Caco-2 (cell line): ENCODE measurements at regions not wholly inside any gene's neighbourhood (a gene's known extent, or its start where the extent isn't known, plus 50 kb on each side); places are given as distances from the start of the nearest gene placed in this dataset.
"Not testable (repeated sequence)": the region's sequence is repeated elsewhere in the genome, so short reads cannot be mapped to it uniquely, and the experiment has no call there.

Experiments
- BruUV-seq: library from RNA; stranded (reverse); fragments of 400-500 nt; replicated peaks from 2 replicates; lab custom pipeline; 2021; lab: Mats Ljungman, UMichigan
- CTCF ChIA-PET: fragments of 300-600 bp; sonication (Branson Sonifier 250); formaldehyde crosslinking; loops from one replicate; lab custom pipeline; 2022; ENCODE audit warnings: antibody characterized with exemption; lab: Charles Lee
- POLR2A ChIA-PET: fragments of 300-600 bp; sonication (Branson Sonifier 250); formaldehyde crosslinking; loops from one replicate; lab custom pipeline; 2022; ENCODE audit warnings: antibody characterized with exemption; lab: Charles Lee
- DNase-seq, 2 experiments: peaks; one replicate each; pipeline versions ENCODE4 v3.0.0 to v3.0.0-alpha.2; 2020 to 2022
- H3K27me3 ChIP-seq: replicated peaks from 2 replicates; pipeline ENCODE4 v1.6.0; 2011; ENCODE audit warnings: low read length; ENCODE audit not compliant: control insufficient read depth, insufficient read depth
- H3K36me3 ChIP-seq: 2 replicates; pipeline ENCODE4 v1.5.1; 2011; ENCODE audit warnings: low read length; ENCODE audit not compliant: control insufficient read depth, insufficient read depth
- H3K4me1 ChIP-seq: fragments of 250-450 bp; sonication (Bioruptor Pico); 2 replicates; pipeline ENCODE4 v1.5.1; 2020; ENCODE audit warnings: mild to moderate bottlenecking
- H3K4me3 ChIP-seq: 2 replicates; pipeline ENCODE4 v1.5.1; 2011; ENCODE audit warnings: low read depth, mild to moderate bottlenecking, control low read depth, low read length
- H3K9me3 ChIP-seq: fragments of 250-450 bp; sonication (Bioruptor Pico); 2 replicates; pipeline ENCODE4 v1.5.1; 2020; ENCODE audit warnings: mild to moderate bottlenecking, moderate library complexity
- H3K27ac Mint-ChIP-seq: one replicate; pipeline ENCODE4 v1.8.0; 2022; ENCODE audit warnings: mixed read lengths; ENCODE audit not compliant: unreplicated experiment
- H3K27me3 Mint-ChIP-seq: one replicate; pipeline ENCODE4 v1.8.0; 2022; ENCODE audit warnings: mixed read lengths; ENCODE audit not compliant: insufficient read depth, unreplicated experiment
- H3K36me3 Mint-ChIP-seq: one replicate; pipeline ENCODE4 v1.8.0; 2022; ENCODE audit warnings: mild to moderate bottlenecking, mixed read lengths; ENCODE audit not compliant: insufficient read depth, unreplicated experiment
- H3K4me1 Mint-ChIP-seq: one replicate; pipeline ENCODE4 v1.8.0; 2022; ENCODE audit warnings: low read depth, mixed read lengths; ENCODE audit not compliant: unreplicated experiment
- H3K4me3 Mint-ChIP-seq: one replicate; pipeline ENCODE4 v1.8.0; 2022; ENCODE audit warnings: mild to moderate bottlenecking, moderate library complexity, mixed read lengths; ENCODE audit not compliant: unreplicated experiment
- H3K9me3 Mint-ChIP-seq: one replicate; pipeline ENCODE4 v1.8.0; 2022; ENCODE audit warnings: mixed read lengths; ENCODE audit not compliant: unreplicated experiment
- intact Hi-C: fragments of 100-400 bp; cut with micrococcal nuclease; formaldehyde crosslinking; loops from one replicate; pipeline ENCODE4 v1.10.0; 2022; ENCODE audit not compliant: unreplicated experiment
- TF ChIP-seq, protein P1 (sequence below), 2 experiments: fragments of 200-600 bp in 1 of 2; IDR thresholded peaks; 1 replicate in 1 of 2; 2 replicates in 1 of 2; pipeline versions ENCODE4 v1.5.1 to v1.8.0; 2011 to 2022; ENCODE audit warnings: antibody characterized with exemption in 1 of 2, control low read depth in 1 of 2, inconsistent platforms in 1 of 2, low read depth in 1 of 2, low read length in 1 of 2, mild to moderate bottlenecking in 1 of 2, moderate library complexity in 1 of 2; ENCODE audit not compliant: insufficient read depth in 1 of 2, severe bottlenecking in 1 of 2, unreplicated experiment in 1 of 2

DNA sequence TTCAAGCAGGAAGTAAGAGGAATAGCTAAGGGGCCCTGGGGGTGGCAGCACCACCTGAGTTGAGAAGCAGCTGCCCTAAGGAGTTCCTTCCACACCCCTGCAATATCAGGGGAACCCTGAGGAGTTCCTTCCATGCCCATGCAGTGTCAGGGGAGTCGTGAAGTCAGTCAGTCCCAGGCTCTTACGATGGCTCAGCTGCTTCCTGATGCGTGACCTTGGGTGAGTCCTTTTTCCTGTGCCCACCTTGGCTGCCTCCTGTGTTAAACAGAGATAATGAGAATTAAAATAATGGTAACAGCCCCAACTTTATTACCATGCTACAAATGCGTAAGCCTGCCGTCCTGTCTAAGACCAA lies 181.1 kb downstream of the MIAT start:
- no peaks in the 10 kb centered on the region for H3K9me3 Mint-ChIP-seq
- Histone ChIP-seq H3K36me3 (no peaks in the 10 kb centered on the region), H3K4me3 (no peak overlapping the region), H3K4me1 (no peaks in the 10 kb centered on the region), H3K27me3 (no peaks in the 10 kb centered on the region), H3K9me3 (no peaks in the 10 kb centered on the region)
- no peak overlapping the region for H3K27ac Mint-ChIP-seq
- BruUV-seq, result no TSS peak
- POLR2A ChIA-PET, result no interaction called here
- TF ChIP-seq, protein P1, sequence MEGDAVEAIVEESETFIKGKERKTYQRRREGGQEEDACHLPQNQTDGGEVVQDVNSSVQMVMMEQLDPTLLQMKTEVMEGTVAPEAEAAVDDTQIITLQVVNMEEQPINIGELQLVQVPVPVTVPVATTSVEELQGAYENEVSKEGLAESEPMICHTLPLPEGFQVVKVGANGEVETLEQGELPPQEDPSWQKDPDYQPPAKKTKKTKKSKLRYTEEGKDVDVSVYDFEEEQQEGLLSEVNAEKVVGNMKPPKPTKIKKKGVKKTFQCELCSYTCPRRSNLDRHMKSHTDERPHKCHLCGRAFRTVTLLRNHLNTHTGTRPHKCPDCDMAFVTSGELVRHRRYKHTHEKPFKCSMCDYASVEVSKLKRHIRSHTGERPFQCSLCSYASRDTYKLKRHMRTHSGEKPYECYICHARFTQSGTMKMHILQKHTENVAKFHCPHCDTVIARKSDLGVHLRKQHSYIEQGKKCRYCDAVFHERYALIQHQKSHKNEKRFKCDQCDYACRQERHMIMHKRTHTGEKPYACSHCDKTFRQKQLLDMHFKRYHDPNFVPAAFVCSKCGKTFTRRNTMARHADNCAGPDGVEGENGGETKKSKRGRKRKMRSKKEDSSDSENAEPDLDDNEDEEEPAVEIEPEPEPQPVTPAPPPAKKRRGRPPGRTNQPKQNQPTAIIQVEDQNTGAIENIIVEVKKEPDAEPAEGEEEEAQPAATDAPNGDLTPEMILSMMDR (IDR thresholded peaks at IDR 0.05; ENCODE audit: insufficient read depth in 1 of 2, low read depth in 1 of 2, low read length in 1 of 2, severe bottlenecking in 1 of 2, unreplicated experiment in 1 of 2), result no peak
- intact Hi-C loops, result loop anchor here (10.0 kb wide), 1 partner anchor 164 kb away; no protein-coding TSS in a partner anchor
- H3K36me3 Mint-ChIP-seq, result no peaks in the 10 kb centered on the region
- CTCF ChIA-PET, result no interaction called here
- peaks cover 21% of the 10 kb centered on the region for H3K27me3 Mint-ChIP-seq
- DNase-seq, result no peak
- no peaks in the 10 kb centered on the region for H3K4me1 Mint-ChIP-seq
- no peak overlapping the region for H3K4me3 Mint-ChIP-seq

DNA sequence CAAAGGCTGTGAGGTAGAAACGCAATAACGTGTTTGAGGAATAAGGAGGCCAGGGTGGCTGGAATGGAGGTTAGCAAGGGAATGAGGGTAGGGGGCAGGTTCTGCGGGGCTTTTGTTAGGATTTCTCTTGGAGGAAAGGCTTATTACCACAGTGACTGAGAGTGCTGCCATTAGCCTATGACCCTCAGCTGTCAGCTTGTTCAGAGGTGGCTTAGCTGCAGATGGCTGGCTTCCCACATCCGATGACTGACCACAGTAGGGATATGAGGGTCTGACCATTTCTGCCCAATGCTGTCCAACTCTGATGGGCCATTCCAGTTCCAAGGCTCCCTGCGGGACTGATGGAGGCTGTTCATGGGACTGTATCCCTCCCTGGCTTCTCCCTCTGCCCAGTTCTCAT lies 181.8 kb downstream of the MIAT start:
- no peaks in the 10 kb centered on the region for H3K9me3 ChIP-seq
- no peak overlapping the region for H3K4me3 Mint-ChIP-seq
- peaks cover 17% of the 10 kb centered on the region for H3K27me3 Mint-ChIP-seq
- H3K36me3 ChIP-seq, result no peaks in the 10 kb centered on the region
- DNase-seq, result no peak
- no TSS peak for BruUV-seq
- H3K4me1 ChIP-seq, result no peaks in the 10 kb centered on the region
- H3K27ac Mint-ChIP-seq, result no peak overlapping the region
- H3K9me3 Mint-ChIP-seq, result no peaks in the 10 kb centered on the region
- CTCF ChIA-PET, result no interaction called here
- H3K27me3 ChIP-seq, result no peaks in the 10 kb centered on the region
- intact Hi-C loops, result loop anchor here (10.0 kb wide), 1 partner anchor 164 kb away; no protein-coding TSS in a partner anchor
- H3K4me3 ChIP-seq, result no peak overlapping the region
- H3K36me3 Mint-ChIP-seq, result no peaks in the 10 kb centered on the region
- TF ChIP-seq, protein P1 (IDR thresholded peaks at IDR 0.05; ENCODE audit: insufficient read depth in 1 of 2, low read depth in 1 of 2, low read length in 1 of 2, severe bottlenecking in 1 of 2, unreplicated experiment in 1 of 2), result no peak
- no peaks in the 10 kb centered on the region for H3K4me1 Mint-ChIP-seq
- POLR2A ChIA-PET, result no interaction called here

DNA sequence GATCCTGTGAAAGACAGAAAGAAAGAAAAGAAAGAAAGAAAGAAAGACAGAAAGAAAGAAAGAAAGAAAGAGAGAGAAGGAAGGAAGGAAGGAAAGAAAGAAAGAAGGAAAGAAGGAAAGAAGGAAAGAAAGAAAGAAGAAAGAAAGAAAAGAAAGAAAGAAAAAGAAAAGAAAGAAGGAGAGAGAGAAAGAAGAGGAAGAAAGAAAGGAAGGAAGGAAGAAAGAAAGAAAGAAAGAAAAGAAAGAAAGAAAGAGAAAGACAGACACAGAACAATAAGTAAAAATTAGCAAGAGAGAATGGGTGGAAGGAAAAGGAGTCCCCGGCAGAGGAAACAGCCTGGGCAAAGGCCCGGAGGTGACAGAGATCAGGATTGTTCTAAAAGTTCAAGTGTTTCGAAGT lies 183.4 kb downstream of the MIAT start:
- H3K27me3 Mint-ChIP-seq, result peaks cover 12% of the 10 kb centered on the region
- H3K36me3 Mint-ChIP-seq, BruUV-seq, H3K9me3 ChIP-seq, H3K4me3 Mint-ChIP-seq, H3K4me1 Mint-ChIP-seq, H3K27ac Mint-ChIP-seq, POLR2A ChIA-PET, H3K4me3 ChIP-seq, H3K27me3 ChIP-seq, H3K36me3 ChIP-seq, DNase-seq, CTCF ChIA-PET, H3K4me1 ChIP-seq, intact Hi-C loops, H3K9me3 Mint-ChIP-seq: not testable (repeated sequence)

DNA sequence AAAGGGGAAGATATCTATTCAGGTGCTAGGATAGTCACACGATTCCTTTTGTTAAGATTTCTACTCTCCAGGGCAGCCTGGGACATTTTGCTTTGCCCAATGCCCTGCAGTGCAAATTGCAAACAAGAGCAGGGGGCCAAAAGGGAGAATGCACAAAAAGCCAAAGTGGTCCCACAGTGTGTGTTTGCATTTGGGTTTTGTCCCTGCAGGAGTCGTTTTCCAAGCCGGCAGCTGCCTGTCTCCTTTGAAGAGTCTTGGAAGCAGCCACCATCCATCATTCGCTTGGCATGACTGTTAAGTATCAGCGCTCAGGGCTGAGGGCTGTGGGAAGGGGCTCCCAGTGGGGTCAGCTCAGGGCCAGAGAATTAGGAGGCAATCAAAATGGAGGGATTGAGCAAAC lies 184.7 kb downstream of the MIAT start:
- Mint-ChIP-seq H3K36me3 (no peaks in the 10 kb centered on the region), H3K27me3 (peaks cover 13% of the 10 kb centered on the region), H3K4me1 (no peaks in the 10 kb centered on the region), H3K27ac (no peak overlapping the region), H3K4me3 (no peak overlapping the region), H3K9me3 (no peaks in the 10 kb centered on the region)
- POLR2A ChIA-PET, result no interaction called here
- CTCF ChIA-PET, result no interaction called here
- Histone ChIP-seq H3K4me3 (no peak overlapping the region), H3K27me3 (no peaks in the 10 kb centered on the region), H3K36me3 (no peaks in the 10 kb centered on the region), H3K4me1 (no peaks in the 10 kb centered on the region), H3K9me3 (no peaks in the 10 kb centered on the region)
- no peak for DNase-seq
- intact Hi-C loops, result no loop called here
- BruUV-seq, result no TSS peak
- TF ChIP-seq, protein P1 (IDR thresholded peaks at IDR 0.05; ENCODE audit: insufficient read depth in 1 of 2, low read depth in 1 of 2, low read length in 1 of 2, severe bottlenecking in 1 of 2, unreplicated experiment in 1 of 2), result no peak
